ENCODE measurements at regions not wholly inside any gene's neighbourhood (a gene's known extent, or its start where the extent isn't known, plus 50 kb on each side); places are given as distances from the start of the nearest gene placed in this dataset.

DNA sequence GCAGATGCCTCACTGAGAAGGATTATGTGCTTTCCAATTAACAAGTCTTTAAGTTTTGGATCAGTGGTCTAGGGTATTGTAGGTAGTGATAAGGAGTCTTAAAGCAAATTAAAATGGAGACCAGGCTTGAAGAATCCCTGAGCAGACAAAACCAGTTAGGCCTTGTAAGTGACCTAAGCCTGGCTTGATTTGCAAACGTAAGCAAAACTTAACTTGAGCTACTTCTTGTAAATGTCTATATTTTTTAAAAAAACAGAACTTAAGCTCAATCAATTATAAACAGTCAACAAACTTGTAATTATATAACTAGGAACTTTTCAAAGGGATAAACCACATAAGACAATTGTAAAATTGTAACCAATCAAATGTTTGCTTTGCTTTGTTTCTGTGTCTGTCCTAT lies 72.7 kb upstream of the NALF2 start:
- TF ChIP-seq, protein P1, sequence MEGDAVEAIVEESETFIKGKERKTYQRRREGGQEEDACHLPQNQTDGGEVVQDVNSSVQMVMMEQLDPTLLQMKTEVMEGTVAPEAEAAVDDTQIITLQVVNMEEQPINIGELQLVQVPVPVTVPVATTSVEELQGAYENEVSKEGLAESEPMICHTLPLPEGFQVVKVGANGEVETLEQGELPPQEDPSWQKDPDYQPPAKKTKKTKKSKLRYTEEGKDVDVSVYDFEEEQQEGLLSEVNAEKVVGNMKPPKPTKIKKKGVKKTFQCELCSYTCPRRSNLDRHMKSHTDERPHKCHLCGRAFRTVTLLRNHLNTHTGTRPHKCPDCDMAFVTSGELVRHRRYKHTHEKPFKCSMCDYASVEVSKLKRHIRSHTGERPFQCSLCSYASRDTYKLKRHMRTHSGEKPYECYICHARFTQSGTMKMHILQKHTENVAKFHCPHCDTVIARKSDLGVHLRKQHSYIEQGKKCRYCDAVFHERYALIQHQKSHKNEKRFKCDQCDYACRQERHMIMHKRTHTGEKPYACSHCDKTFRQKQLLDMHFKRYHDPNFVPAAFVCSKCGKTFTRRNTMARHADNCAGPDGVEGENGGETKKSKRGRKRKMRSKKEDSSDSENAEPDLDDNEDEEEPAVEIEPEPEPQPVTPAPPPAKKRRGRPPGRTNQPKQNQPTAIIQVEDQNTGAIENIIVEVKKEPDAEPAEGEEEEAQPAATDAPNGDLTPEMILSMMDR (conservative IDR thresholded peaks at IDR 0.05), result no peak
- TF ChIP-seq EZH2 (IDR thresholded peaks at IDR 0.05; ENCODE audit: low read depth), result no peak
- Histone ChIP-seq H3K4me1 (replicated peaks; ENCODE audit: insufficient read depth) (no peaks in the 10 kb centered on the region), H3K27ac (no peak overlapping the region), H4K20me1 (ENCODE audit: insufficient read depth) (no peaks in the 10 kb centered on the region), H2AFZ (no peak overlapping the region), H3K4me2 (no peak overlapping the region), H3K9me2 (ENCODE audit: insufficient read depth) (no peaks in the 10 kb centered on the region), H3K36me3 (ENCODE audit: low read depth) (no peaks in the 10 kb centered on the region), H3F3A (ENCODE audit: insufficient read depth, low read depth) (no peaks in the 10 kb centered on the region), H3K79me2 (ENCODE audit: low read depth) (no peaks in the 10 kb centered on the region), H3K9me3 (ENCODE audit: insufficient read depth, low read depth) (no peaks in the 10 kb centered on the region), H3K27me3 (ENCODE audit: insufficient read depth, low read depth) (peaks cover 15% of the 10 kb centered on the region; the same call in 1 of the 2 replicates), H3K4me3 (no peak overlapping the region)
- CTCF ChIA-PET, result interaction anchor here (0.6 kb wide), 1 partner anchor 666 kb away, joined by 4 read pairs; no protein-coding TSS in a partner anchor
- intact Hi-C loops (cut with micrococcal nuclease; ENCODE audit: unreplicated experiment), result no loop called here
- POLR2A ChIA-PET (ENCODE audit: unreplicated experiment), result no interaction called here
- no peak for DNase-seq
- BruUV-seq (replicated peaks), result no TSS peak

DNA sequence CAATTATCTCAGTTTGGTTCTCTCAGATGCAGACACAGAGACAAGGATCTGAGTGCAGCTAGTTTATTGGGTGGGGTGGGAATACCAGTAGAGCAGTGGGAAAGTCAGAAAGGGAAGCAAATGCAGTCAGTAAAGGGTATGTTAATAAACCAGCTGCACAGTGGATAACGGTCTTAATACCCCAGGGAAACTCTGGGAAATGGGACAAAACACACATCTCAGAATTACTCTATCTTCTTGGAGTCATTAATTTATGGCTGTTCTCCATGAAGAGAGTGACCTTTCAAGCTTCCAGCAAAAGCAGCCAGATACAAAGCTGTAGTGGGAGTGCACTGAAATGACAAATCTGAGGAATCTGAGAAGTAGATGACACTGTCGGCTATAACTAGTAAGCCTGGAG lies 73.3 kb upstream of the NALF2 start:
- Histone ChIP-seq H3K36me3 (ENCODE audit: low read depth) (no peaks in the 10 kb centered on the region), H4K20me1 (ENCODE audit: insufficient read depth) (no peaks in the 10 kb centered on the region), H3K9me2 (ENCODE audit: insufficient read depth) (no peaks in the 10 kb centered on the region), H3K4me3 (no peak overlapping the region), H3F3A (ENCODE audit: insufficient read depth, low read depth) (no peaks in the 10 kb centered on the region), H3K4me1 (replicated peaks; ENCODE audit: insufficient read depth) (no peaks in the 10 kb centered on the region), H3K27me3 (ENCODE audit: insufficient read depth, low read depth) (peaks cover 15% of the 10 kb centered on the region; the same call in 1 of the 2 replicates), H3K4me2 (no peak overlapping the region), H3K27ac (no peak overlapping the region), H2AFZ (no peak overlapping the region), H3K9me3 (ENCODE audit: insufficient read depth, low read depth) (no peaks in the 10 kb centered on the region), H3K79me2 (ENCODE audit: low read depth) (no peaks in the 10 kb centered on the region)
- TF ChIP-seq, protein P1 (conservative IDR thresholded peaks at IDR 0.05), result no peak
- TF ChIP-seq EZH2 (IDR thresholded peaks at IDR 0.05; ENCODE audit: low read depth), result no peak
- ChIA-PET POLR2A (ENCODE audit: unreplicated experiment) (no interaction called here), CTCF (interaction anchor here (0.6 kb wide), 1 partner anchor 666 kb away, joined by 4 read pairs; no protein-coding TSS in a partner anchor)
- no peak for DNase-seq
- no TSS peak for BruUV-seq (replicated peaks)
- intact Hi-C loops (cut with micrococcal nuclease; ENCODE audit: unreplicated experiment), result no loop called here

DNA sequence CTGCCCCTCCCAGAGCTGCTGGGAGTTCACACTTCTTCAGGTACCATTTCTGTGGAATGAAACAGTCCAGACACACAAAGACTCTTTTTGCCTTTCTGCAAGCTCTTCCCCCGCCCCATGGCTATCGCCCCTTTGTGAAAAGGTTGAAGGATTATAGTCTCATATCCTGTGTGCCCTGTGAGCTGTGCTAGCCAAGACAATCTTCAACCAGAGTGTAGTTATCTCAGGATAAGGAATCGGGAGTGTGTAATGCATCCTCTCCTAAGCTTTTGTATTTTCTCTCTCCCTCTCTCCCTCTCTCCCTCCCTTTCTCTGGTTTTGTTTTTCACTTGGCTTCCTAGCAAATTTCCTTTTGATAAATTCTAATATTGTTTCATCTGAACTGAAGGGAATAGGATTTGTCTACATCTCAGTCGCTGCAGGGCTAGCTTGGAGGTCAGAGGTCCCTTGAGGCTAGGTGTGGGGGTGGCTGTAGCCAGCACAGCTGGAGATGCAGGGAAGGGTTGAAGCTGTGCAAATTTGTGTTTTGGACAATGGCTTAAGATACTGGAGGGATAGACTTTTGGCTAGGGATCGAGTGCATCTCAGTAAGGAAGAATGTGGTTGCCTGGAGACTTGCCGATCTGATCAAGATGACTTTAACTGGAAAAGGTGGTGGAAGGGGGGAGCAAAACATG lies 74.6 kb upstream of the NALF2 start:
- ChIA-PET CTCF (no interaction called here), POLR2A (ENCODE audit: unreplicated experiment) (no interaction called here)

More for the DNA sequence above, 74.6 kb upstream of the NALF2 start:
- BruUV-seq (replicated peaks), result no TSS peak
- Histone ChIP-seq H3K9me2 (ENCODE audit: insufficient read depth) (no peaks in the 10 kb centered on the region), H3K9me3 (ENCODE audit: insufficient read depth, low read depth) (no peaks in the 10 kb centered on the region), H4K20me1 (ENCODE audit: insufficient read depth) (no peaks in the 10 kb centered on the region), H2AFZ (no peak overlapping the region), H3K27ac (no peak overlapping the region), H3F3A (ENCODE audit: insufficient read depth, low read depth) (no peaks in the 10 kb centered on the region), H3K36me3 (ENCODE audit: low read depth) (no peaks in the 10 kb centered on the region), H3K4me1 (replicated peaks; ENCODE audit: insufficient read depth) (no peaks in the 10 kb centered on the region), H3K79me2 (ENCODE audit: low read depth) (no peaks in the 10 kb centered on the region), H3K27me3 (ENCODE audit: insufficient read depth, low read depth) (peaks cover 15% of the 10 kb centered on the region; the same call in 1 of the 2 replicates), H3K4me3 (no peak overlapping the region), H3K4me2 (no peak overlapping the region)
- no peak for DNase-seq
- TF ChIP-seq EZH2 (IDR thresholded peaks at IDR 0.05; ENCODE audit: low read depth), result no peak
- TF ChIP-seq, protein P1 (conservative IDR thresholded peaks at IDR 0.05), result no peak
- intact Hi-C loops (cut with micrococcal nuclease; ENCODE audit: unreplicated experiment), result no loop called here

All from PC-9 (cell line).